HG02870 (cell line): ENCODE measurements at regions not wholly inside any gene's neighbourhood (a gene's known extent, or its start where the extent isn't known, plus 50 kb on each side); places are given as distances from the start of the nearest gene placed in this dataset.
"Not testable (repeated sequence)": the region's sequence is repeated elsewhere in the genome, so short reads cannot be mapped to it uniquely, and the experiment has no call there.

ENCODE experiments used
- ATAC-seq: cut with Tn5 transposase; IDR thresholded peaks from one replicate; pipeline ENCODE4 v1.9.1; 2021; ENCODE audit warnings: mild to moderate bottlenecking, moderate library complexity; ENCODE audit not compliant: unreplicated experiment

DNA sequence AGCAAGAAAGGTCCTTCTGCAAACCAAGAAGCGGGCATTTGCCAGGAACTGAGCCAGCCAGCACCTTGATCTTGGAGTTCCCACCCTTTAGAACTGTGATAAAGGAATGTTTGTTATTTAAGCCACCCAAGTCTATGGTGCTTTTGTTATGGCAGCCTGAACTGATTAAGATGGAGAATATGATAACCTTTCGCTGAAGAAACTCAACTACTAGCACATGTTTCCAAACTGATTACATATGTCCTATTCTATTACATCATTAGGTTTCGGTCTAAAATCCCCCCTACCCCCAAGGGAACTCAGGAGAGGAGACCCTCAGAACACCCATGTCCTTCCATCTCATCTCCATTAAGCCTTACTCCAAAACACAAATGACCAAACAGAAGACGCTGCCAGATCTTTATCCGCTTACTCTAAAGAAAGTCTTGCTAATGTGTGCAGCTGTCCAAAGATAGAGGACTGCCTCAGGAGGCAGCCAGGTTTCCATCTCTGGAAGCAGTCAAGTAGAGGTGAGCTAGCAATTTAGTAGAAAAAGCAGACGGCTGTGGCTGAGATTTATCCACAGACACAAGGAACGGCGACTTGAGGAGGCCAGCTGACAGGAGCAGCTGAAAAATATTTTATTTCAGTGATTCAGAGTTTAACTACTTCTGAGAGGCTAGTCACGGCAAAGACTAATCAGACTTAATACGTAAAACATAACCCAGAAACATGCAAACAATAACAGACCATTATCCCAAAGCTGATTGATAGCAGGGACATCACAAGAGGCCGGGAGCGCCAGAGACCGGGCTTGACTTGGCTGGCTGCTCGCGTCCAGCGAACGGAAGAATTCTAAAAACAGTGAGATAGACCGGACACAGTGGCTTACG, 611.4 kb upstream of the CDH5 start:
- no peak for ATAC-seq

DNA sequence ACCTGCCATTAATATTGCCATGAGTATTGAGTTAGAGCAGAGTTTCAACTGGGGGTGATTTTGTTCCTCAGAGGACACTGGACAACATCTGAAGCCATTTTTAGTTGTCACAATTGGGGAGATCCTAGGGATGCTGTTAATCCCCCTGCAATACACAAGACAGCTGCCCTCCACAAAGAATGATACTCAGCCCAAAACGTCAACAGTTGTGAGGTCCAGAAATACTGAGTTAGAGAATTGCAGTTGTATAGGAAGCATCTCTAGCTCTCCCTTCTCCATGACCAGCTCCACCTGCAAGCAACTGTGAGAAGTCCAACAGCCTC, 614.0 kb upstream of the CDH5 start:
- no peak for ATAC-seq

DNA sequence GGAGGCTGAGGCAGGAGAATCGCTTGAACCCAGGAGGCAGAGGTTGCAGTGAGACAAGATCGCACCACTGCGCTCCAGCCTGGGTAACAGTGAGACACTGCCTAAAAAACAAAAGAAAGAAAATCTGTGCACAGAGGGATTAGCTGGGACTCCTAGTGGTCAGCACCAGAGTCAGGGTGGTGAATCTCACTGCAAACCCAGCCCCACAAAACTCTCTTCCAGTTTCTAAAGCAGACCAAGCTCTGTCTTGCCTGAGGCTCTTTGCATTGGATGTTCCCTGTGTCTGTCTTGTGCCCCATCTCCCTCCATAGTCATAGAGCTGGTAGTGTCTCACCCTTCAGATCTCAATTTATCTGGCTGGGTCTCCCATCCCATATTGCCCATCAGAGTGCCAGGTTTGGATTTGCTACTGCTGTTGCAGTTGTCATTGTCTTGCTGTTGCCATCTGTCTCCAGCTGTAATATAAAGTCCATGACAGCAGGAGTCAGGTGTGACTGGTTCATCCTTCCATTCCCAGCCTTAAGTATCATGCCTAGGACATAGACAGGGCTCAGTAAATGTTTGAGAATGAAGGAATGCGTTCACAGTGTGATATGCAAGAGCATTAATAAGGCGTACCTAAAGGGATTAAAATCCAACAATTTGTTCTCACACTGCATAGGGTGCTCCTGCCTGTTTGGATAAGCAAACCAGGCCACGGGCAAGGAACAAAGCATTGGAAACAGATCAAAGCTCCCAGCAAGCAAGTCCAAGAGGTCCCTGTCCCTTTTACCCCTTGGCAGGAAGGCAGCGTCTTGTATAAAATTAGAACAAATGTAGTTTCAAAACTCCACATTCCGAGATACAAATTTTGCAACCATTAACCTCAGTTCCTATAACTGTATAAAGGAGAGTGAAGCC, 614.6 kb upstream of the CDH5 start:
- no peak for ATAC-seq

GRCh38 chr16:65749506-65749905, 617.0 kb upstream of the CDH5 start:
- no peak for ATAC-seq

GRCh38 chr16:65746941-65747340, 619.5 kb upstream of the CDH5 start:
- ATAC-seq: no peak

GRCh38 chr16:65745201-65745708, 621.2 kb upstream of the CDH5 start:
- ATAC-seq: no peak

- no peak for ATAC-seq
Measured at GRCh38 chr16:65744401-65744800, 622.1 kb upstream of the CDH5 start.

DNA sequence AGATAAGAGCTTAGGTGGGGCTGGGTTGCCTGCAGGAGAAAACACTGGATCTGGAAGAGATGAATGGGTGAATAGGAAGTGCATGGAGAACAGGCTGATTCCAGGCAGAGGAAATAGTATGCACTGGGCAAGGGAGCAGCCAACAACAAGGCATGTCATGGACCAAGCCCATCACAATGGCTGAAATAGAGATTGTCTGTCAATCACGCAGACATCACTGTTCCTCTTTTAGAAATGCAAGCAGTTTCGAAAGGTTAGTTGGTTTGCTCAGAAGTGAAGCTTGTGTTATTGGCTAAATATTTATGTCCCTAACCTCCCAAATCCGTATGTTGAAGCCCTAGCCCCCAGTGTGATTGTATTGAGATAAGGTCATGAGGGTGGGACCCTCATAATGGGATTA, 621.7 kb upstream of the CDH11 start:
- ATAC-seq: no peak

DNA sequence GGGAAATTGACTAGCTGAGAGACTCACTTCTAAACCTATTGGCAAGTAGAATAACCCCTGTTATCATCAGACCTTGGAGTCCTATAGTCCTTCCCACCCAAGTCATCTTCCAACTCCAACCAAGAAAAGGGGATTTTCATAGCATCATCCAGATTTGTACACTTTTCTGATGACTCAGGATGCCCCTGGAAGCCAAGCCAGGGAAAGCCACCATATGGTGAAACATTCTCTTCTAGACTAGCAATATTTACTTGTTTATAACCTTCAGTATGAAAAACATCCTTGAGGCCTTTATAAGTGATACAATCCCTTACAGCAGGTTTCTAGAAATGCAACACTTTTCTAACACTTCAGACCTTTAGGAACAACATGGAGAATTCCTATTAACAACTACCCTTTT, 618.8 kb upstream of the CDH11 start:
- ATAC-seq: no peak

DNA sequence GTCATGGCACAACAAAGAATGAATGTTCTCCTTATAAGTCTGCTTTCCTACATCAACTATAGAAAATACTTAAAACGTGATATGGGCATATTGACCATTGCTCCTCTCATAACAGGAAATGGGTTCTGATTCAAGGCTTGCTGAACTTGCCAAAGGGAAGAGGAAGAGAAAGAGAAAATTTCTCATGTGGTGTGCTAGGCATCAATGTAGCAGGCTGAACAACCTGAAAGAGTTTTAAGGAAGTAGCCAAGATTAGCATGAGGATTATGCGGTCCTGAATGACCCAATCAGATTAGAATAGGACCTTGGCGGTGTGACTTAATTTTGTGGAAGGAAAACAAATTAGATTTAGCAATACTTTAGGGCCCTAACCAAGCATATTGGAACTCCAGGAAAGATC, 617.7 kb upstream of the CDH11 start:
- ATAC-seq: no peak

DNA sequence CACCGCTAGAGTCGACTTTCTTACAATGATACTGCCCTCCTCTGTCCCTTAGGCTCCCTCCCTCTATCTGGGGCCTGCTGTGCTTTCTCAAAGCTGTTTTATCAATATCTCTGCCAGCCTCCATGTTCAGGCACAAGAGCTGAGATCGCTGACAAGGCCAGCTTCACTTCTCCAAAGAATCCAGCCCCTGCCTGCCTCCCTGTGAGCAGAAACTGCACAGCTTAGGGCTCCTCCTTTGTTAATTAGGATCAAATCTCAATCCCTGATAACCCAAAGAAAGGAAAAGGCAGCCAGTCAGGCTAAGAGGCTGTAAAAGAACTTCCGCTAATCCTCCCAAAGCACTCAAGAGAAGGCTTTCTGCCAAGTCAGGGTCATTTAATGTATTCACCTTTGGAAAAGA, 616.0 kb upstream of the CDH11 start:
- no peak for ATAC-seq

- not testable (repeated sequence) for ATAC-seq
Measured at GRCh38 chr16:65735615-65736014, 613.8 kb upstream of the CDH11 start.

- no peak for ATAC-seq
Measured at GRCh38 chr16:65733721-65734120, 611.9 kb upstream of the CDH11 start.

GRCh38 chr16:65731833-65732232, 610.0 kb upstream of the CDH11 start:
- ATAC-seq: no peak

- no peak for ATAC-seq
Measured at GRCh38 chr16:65728652-65729051, 606.8 kb upstream of the CDH11 start.

DNA sequence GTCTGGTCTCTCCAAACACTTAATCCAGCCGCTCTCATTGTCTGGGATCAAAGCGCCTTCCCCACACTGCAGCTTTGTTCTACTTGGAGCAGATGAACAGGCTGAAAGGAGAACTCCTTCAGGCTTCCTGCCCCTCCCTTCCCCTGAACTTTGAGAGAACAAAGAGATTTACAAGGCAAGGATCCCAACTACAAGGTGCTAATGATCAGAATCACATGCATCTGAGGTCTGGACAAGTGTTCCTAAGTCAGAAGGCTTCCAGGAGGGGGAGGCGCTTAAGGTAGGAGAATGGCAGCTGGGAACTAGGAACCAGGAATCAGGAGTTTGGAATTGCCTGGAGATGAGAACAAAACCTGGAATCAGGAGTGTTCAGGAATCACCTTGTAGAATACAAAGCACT, 606.3 kb upstream of the CDH11 start:
- ATAC-seq: no peak

GRCh38 chr16:65727534-65728137, 605.8 kb upstream of the CDH11 start:
- no peak for ATAC-seq

- no peak for ATAC-seq
Measured at GRCh38 chr16:65725156-65725845, 603.4 kb upstream of the CDH11 start.

- no peak for ATAC-seq
Measured at GRCh38 chr16:65722429-65722828, 600.6 kb upstream of the CDH11 start.

DNA sequence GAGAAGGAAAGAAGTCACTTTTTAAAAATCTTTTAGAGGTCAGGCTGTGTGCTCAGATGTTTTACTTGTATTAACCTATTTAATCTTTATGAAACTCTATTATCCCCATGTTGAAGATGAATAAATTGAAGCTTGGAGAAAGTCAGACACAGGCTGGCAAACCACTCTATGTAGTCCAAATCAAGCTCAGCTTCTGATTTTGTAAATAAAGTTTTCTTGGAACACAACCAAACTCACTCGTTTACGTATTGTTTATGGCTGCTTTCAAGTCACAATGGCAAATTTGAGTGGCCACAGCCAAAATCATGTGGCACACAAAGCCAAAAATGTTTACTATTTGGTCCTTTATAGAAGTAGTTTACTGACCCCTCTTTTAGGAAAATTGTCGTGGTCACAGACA, 596.0 kb upstream of the CDH11 start:
- no peak for ATAC-seq
